HCT116 (cell line): ENCODE measurements at regions not wholly inside any gene's neighbourhood (a gene's known extent, or its start where the extent isn't known, plus 50 kb on each side); places are given as distances from the start of the nearest gene placed in this dataset.

Experiments
- ATAC-seq: fragments of 200-7000 bp; cut with Tn5 transposase; 2 replicates; pipeline ENCODE4 v1.9.1; 2020; ENCODE audit warnings: mild to moderate bottlenecking, moderate library complexity
- BruUV-seq: library from RNA; stranded (reverse); fragments of 400-500 nt; replicated peaks from 2 replicates; lab custom pipeline; 2021; lab: Mats Ljungman, UMichigan
- CTCF ChIA-PET: fragments of 300-600 bp; sonication (Branson Sonifier 250); formaldehyde crosslinking; loops from one replicate; lab custom pipeline; 2021; ENCODE audit warnings: antibody characterized with exemption; lab: Charles Lee
- POLR2A ChIA-PET: fragments of 300-600, 350-600 bp; sonication (Branson Sonifier 250); formaldehyde crosslinking; loops from one replicate; lab custom pipeline; 2021; ENCODE audit warnings: antibody characterized with exemption; lab: Charles Lee
- RAD21 ChIA-PET, 2 experiments: fragments of 300-600 bp; sonication (Branson Sonifier 250); formaldehyde crosslinking; loops; one replicate each; lab custom pipeline; 2023; ENCODE audit warnings: low total read pairs in 2 of 2; ENCODE audit not compliant: uncharacterized antibody in 2 of 2, unreplicated experiment in 2 of 2, low non-redundant PET in 1 of 2; lab: Charles Lee
- DNase-seq: peaks from one replicate; pipeline ENCODE4 v3.0.0-alpha.2; 2010; ENCODE audit warnings: low read depth, low spot score
- H2AFZ ChIP-seq: fragments of 200-600 bp; shearing (Covaris generic), sonication (generic); 2 replicates; pipeline ENCODE4 v1.6.1; 2017; ENCODE audit warnings: low read depth, mixed run types, mixed read lengths, antibody characterized with exemption, low read length; ENCODE audit not compliant: poor library complexity, severe bottlenecking
- H3K27ac ChIP-seq: 2 replicates; pipeline ENCODE4 v1.5.1; 2012; ENCODE audit warnings: low read depth, low read length
- H3K27me3 ChIP-seq: fragments of 200-600 bp; sonication (generic); 2 replicates; pipeline ENCODE4 v1.6.1; 2016; ENCODE audit warnings: mixed run types, low read length, mixed read lengths; ENCODE audit not compliant: insufficient read depth
- H3K36me3 ChIP-seq, 2 experiments: fragments of 200-500 bp in 1 of 2; fragments of 200-600 bp in 1 of 2; sonication (Bioruptor generic) in 1 of 2; sonication (generic) in 1 of 2; 2 replicates each; pipeline versions ENCODE4 v1.5.1 to v1.6.1; 2014 to 2016; ENCODE audit warnings: low read length in 2 of 2, inconsistent platforms in 1 of 2, mixed read lengths in 1 of 2, mixed run types in 1 of 2; ENCODE audit not compliant: insufficient read depth in 2 of 2, control insufficient read depth in 1 of 2
- H3K4me1 ChIP-seq, 2 experiments: fragments of 200-600 bp in 1 of 2; sonication (generic) in 1 of 2; 2 replicates each; pipeline versions ENCODE4 v1.5.1 to v1.6.1; 2012 to 2017; ENCODE audit warnings: low read length in 2 of 2, inconsistent platforms in 1 of 2, mild to moderate bottlenecking in 1 of 2, mixed read lengths in 1 of 2, mixed run types in 1 of 2, moderate library complexity in 1 of 2; ENCODE audit not compliant: insufficient read depth in 2 of 2, control insufficient read depth in 1 of 2
- H3K4me2 ChIP-seq: fragments of 200-600 bp; sonication (generic); 2 replicates; pipeline ENCODE4 v1.6.1; 2017; ENCODE audit warnings: mixed run types, low read length, mixed read lengths
- H3K4me3 ChIP-seq, 2 experiments: fragments of 200-600 bp in 1 of 2; sonication (generic) in 1 of 2; replicated peaks in 1 of 2; 2 replicates each; pipeline ENCODE4 v1.5.1; 2011 to 2016; ENCODE audit warnings: low read length in 2 of 2, control low read depth in 1 of 2, low read depth in 1 of 2, mild to moderate bottlenecking in 1 of 2, mixed read lengths in 1 of 2, mixed run types in 1 of 2
- H3K79me2 ChIP-seq: fragments of 200-600 bp; sonication (generic); 2 replicates; pipeline ENCODE4 v1.6.1; 2017; ENCODE audit warnings: mild to moderate bottlenecking, mixed run types, low read length, moderate library complexity, mixed read lengths; ENCODE audit not compliant: insufficient read depth
- H3K9ac ChIP-seq: fragments of 200-600 bp; sonication (generic); 2 replicates; pipeline ENCODE4 v1.6.1; 2016; ENCODE audit warnings: low read length, mixed read lengths
- H3K9me2 ChIP-seq: fragments of 200-600 bp; sonication (generic), shearing (Covaris generic); 2 replicates; pipeline ENCODE4 v1.6.1; 2017; ENCODE audit warnings: mixed run types, mild to moderate bottlenecking, moderate library complexity; ENCODE audit not compliant: insufficient read depth
- H3K9me3 ChIP-seq, 2 experiments: fragments of 200-500 bp in 1 of 2; fragments of 200-600 bp in 1 of 2; sonication (Bioruptor generic) in 1 of 2; sonication (generic) in 1 of 2; 2 replicates each; pipeline ENCODE4 v1.6.1; 2014 to 2017; ENCODE audit warnings: low read length in 2 of 2, mixed read lengths in 2 of 2, inconsistent platforms in 1 of 2, low read depth in 1 of 2, mild to moderate bottlenecking in 1 of 2, mixed run types in 1 of 2, moderate library complexity in 1 of 2; ENCODE audit not compliant: control insufficient read depth in 1 of 2, insufficient read depth in 1 of 2
- H4K20me1 ChIP-seq: fragments of 200-600 bp; sonication (generic), shearing (Covaris generic); 2 replicates; pipeline ENCODE4 v1.6.1; 2017; ENCODE audit warnings: mixed run types, mild to moderate bottlenecking, moderate library complexity; ENCODE audit not compliant: insufficient read depth
- CEBPB ChIP-seq: IDR thresholded peaks from 2 replicates; pipeline ENCODE4 v1.6.1; 2012; ENCODE audit warnings: low read depth
- EGR1 ChIP-seq: IDR thresholded peaks from 2 replicates; pipeline ENCODE4 v1.6.1; 2012; ENCODE audit warnings: low read depth
- FOSL1 ChIP-seq: IDR thresholded peaks from 2 replicates; pipeline ENCODE4 v1.6.1; 2012; ENCODE audit warnings: low read depth
- JUND ChIP-seq: IDR thresholded peaks from 2 replicates; pipeline ENCODE4 v1.6.1; 2012
- POLR2A ChIP-seq: IDR thresholded peaks from 2 replicates; pipeline ENCODE4 v1.7.0; 2011; ENCODE audit warnings: borderline replicate concordance; ENCODE audit not compliant: insufficient read depth, insufficient read length; ENCODE audit errors: extremely low read depth
- RAD21 ChIP-seq: IDR thresholded peaks from 2 replicates; pipeline ENCODE4 v1.6.1; 2012; ENCODE audit warnings: low read depth, mild to moderate bottlenecking
- SIN3A ChIP-seq: IDR thresholded peaks from 2 replicates; pipeline ENCODE4 v1.6.1; 2012; ENCODE audit warnings: low read depth
- SP1 ChIP-seq: IDR thresholded peaks from 2 replicates; pipeline ENCODE4 v1.6.1; 2012; ENCODE audit warnings: low read depth
- YY1 ChIP-seq: IDR thresholded peaks from 2 replicates; pipeline ENCODE4 v1.6.1; 2011; ENCODE audit warnings: low read length, low read depth, moderate library complexity, mild to moderate bottlenecking; ENCODE audit not compliant: insufficient replicate concordance; ENCODE audit errors: extremely low read depth
- ZBTB33 ChIP-seq: IDR thresholded peaks from 2 replicates; pipeline ENCODE4 v1.6.1; 2011; ENCODE audit warnings: mild to moderate bottlenecking, low read length, moderate library complexity; ENCODE audit not compliant: insufficient replicate concordance; ENCODE audit errors: extremely low read depth
- ZFX ChIP-seq: fragments of 450-650 bp; IDR thresholded peaks from 2 replicates; pipeline ENCODE4 v1.6.1; 2017
- ZNF274 ChIP-seq: fragments of 200-500 bp; sonication (Bioruptor generic); IDR thresholded peaks from 2 replicates; pipeline ENCODE4 v1.6.1; 2014; ENCODE audit warnings: mild to moderate bottlenecking, low read depth, low read length, inconsistent platforms
- intact Hi-C: fragments of 100-400 bp; cut with micrococcal nuclease; formaldehyde crosslinking; loops from 2 replicates; pipeline ENCODE4 v1.10.0; 2022
- TF ChIP-seq, protein P1 (sequence below): IDR thresholded peaks from 2 replicates; pipeline ENCODE4 v1.6.1; 2012

GRCh38 chr5:111626473-111627148, 114.3 kb upstream of the STARD4 start:
- Histone ChIP-seq H3K27ac (no peak overlapping the region), H3K9me3 (no peaks in the 10 kb centered on the region), H2AFZ (no peak overlapping the region), H3K4me2 (no peak overlapping the region), H4K20me1 (no peaks in the 10 kb centered on the region), H3K36me3 (no peaks in the 10 kb centered on the region), H3K79me2 (no peaks in the 10 kb centered on the region), H3K9ac (no peak overlapping the region), H3K4me3 (no peak overlapping the region), H3K27me3 (no peaks in the 10 kb centered on the region), H3K4me1 (no peaks in the 10 kb centered on the region), H3K9me2 (no peaks in the 10 kb centered on the region)
- ATAC-seq (no peak), DNase-seq (no peak)
- no TSS peak for BruUV-seq
- ChIA-PET CTCF (no interaction called here), POLR2A (no interaction called here), RAD21 (no interaction called here)
- intact Hi-C loops = no loop called here
- TF ChIP-seq ZNF274 (no peak), CEBPB (no peak), YY1 (no peak), ZFX (no peak), FOSL1 (no peak), EGR1 (no peak), ZBTB33 (no peak), SIN3A (no peak), SP1 (no peak), JUND (no peak), RAD21 (no peak), POLR2A (no peak)
- TF ChIP-seq, protein P1, sequence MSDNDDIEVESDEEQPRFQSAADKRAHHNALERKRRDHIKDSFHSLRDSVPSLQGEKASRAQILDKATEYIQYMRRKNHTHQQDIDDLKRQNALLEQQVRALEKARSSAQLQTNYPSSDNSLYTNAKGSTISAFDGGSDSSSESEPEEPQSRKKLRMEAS = no peak
